ENCODE measurements at regions not wholly inside any gene's neighbourhood (a gene's known extent, or its start where the extent isn't known, plus 50 kb on each side); places are given as distances from the start of the nearest gene placed in this dataset.

DNA sequence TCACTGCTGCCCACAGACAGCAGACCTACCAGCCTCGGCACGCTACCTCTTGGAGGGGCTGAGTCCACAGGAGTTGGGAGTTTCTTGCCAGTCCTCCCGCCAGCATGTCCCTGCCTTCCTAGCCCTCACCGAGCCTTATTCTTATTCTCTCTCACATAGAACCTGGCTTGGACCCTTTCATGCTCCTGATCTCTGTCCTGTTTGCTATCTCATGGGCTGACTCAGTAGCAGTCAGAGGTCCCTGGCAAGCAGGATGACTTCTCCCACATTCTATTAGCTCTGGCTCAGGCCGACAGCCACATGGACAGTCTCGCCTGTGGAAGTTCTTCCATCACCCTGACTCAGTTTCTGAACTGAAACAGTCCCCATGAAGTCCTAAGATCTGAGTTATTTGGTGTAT is 79.5 kb upstream of the ADRA1D start:
- Histone ChIP-seq H3K4me1 (ENCODE audit: insufficient read depth, low read length) (no peaks in the 10 kb centered on the region), H3K79me2 (ENCODE audit: insufficient read depth, low read length) (no peaks in the 10 kb centered on the region), H3K9me3 (ENCODE audit: insufficient read depth, low read length, severe bottlenecking) (no peaks in the 10 kb centered on the region), H3K9ac (ENCODE audit: low read depth, low read length) (no peak overlapping the region), H2AFZ (ENCODE audit: low read depth, low read length) (no peak overlapping the region), H3K4me3 (ENCODE audit: low read depth in 1 of 2, low read length in 2 of 2) (no peak overlapping the region), H3K27me3 (ENCODE audit: insufficient read depth, low read length, poor library complexity) (peaks cover 8% of the 10 kb centered on the region), H4K20me1 (ENCODE audit: insufficient read depth, low read length) (no peaks in the 10 kb centered on the region), H3K36me3 (ENCODE audit: insufficient read depth, low read length) (no peaks in the 10 kb centered on the region), H3K27ac (ENCODE audit: low read length) (no peak overlapping the region), H3K4me2 (ENCODE audit: insufficient read depth, low read length) (no peak overlapping the region)
- ATAC-seq (ENCODE audit: insufficient read depth, low read depth) = no peak
- no peak for TF ChIP-seq EZH2 (IDR thresholded peaks at IDR 0.05; ENCODE audit: borderline replicate concordance, low read depth, low read length, severe bottlenecking)
- TF ChIP-seq, protein P1, sequence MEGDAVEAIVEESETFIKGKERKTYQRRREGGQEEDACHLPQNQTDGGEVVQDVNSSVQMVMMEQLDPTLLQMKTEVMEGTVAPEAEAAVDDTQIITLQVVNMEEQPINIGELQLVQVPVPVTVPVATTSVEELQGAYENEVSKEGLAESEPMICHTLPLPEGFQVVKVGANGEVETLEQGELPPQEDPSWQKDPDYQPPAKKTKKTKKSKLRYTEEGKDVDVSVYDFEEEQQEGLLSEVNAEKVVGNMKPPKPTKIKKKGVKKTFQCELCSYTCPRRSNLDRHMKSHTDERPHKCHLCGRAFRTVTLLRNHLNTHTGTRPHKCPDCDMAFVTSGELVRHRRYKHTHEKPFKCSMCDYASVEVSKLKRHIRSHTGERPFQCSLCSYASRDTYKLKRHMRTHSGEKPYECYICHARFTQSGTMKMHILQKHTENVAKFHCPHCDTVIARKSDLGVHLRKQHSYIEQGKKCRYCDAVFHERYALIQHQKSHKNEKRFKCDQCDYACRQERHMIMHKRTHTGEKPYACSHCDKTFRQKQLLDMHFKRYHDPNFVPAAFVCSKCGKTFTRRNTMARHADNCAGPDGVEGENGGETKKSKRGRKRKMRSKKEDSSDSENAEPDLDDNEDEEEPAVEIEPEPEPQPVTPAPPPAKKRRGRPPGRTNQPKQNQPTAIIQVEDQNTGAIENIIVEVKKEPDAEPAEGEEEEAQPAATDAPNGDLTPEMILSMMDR (IDR thresholded peaks at IDR 0.05; ENCODE audit: borderline replicate concordance, extremely low read depth, low read length, poor library complexity, severe bottlenecking) = no peak
- no peak for DNase-seq

DNA sequence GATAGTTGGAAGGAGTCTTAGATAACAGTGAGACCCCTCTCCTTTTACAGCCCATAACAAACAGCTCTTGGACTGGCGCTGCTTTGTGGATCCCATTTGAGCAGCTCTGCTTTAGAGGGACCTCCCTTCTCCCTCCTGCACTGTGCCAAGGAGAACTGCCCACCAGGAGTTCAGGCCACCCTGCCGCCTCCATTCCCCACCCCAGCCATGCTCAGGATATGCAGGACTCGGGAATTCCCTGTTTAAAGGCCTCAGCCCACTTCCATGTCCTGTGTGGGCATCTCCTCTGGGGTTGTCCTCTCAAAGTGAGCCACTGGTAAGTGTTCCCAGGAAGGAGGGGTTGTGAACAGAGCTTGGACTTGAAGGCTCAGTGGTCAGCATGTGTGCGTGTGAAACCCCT is 78.9 kb upstream of the ADRA1D start:
- H3K27ac ChIP-seq (ENCODE audit: low read length) = no peak overlapping the region
- H2AFZ ChIP-seq (ENCODE audit: low read depth, low read length) = no peak overlapping the region
- H3K4me2 ChIP-seq (ENCODE audit: insufficient read depth, low read length) = no peak overlapping the region
- TF ChIP-seq, protein P1 (IDR thresholded peaks at IDR 0.05; ENCODE audit: borderline replicate concordance, extremely low read depth, low read length, poor library complexity, severe bottlenecking) = no peak
- no peak for TF ChIP-seq EZH2 (IDR thresholded peaks at IDR 0.05; ENCODE audit: borderline replicate concordance, low read depth, low read length, severe bottlenecking)
- H3K4me3 ChIP-seq (ENCODE audit: low read depth in 1 of 2, low read length in 2 of 2) = no peak overlapping the region
- no peaks in the 10 kb centered on the region for H4K20me1 ChIP-seq (ENCODE audit: insufficient read depth, low read length)
- no peak overlapping the region for H3K9ac ChIP-seq (ENCODE audit: low read depth, low read length)
- ATAC-seq (ENCODE audit: insufficient read depth, low read depth) = no peak
- H3K4me1 ChIP-seq (ENCODE audit: insufficient read depth, low read length) = no peaks in the 10 kb centered on the region
- H3K9me3 ChIP-seq (ENCODE audit: insufficient read depth, low read length, severe bottlenecking) = no peaks in the 10 kb centered on the region
- no peaks in the 10 kb centered on the region for H3K36me3 ChIP-seq (ENCODE audit: insufficient read depth, low read length)
- DNase-seq = no peak
- no peaks in the 10 kb centered on the region for H3K79me2 ChIP-seq (ENCODE audit: insufficient read depth, low read length)
- H3K27me3 ChIP-seq (ENCODE audit: insufficient read depth, low read length, poor library complexity) = peaks cover 10% of the 10 kb centered on the region

DNA sequence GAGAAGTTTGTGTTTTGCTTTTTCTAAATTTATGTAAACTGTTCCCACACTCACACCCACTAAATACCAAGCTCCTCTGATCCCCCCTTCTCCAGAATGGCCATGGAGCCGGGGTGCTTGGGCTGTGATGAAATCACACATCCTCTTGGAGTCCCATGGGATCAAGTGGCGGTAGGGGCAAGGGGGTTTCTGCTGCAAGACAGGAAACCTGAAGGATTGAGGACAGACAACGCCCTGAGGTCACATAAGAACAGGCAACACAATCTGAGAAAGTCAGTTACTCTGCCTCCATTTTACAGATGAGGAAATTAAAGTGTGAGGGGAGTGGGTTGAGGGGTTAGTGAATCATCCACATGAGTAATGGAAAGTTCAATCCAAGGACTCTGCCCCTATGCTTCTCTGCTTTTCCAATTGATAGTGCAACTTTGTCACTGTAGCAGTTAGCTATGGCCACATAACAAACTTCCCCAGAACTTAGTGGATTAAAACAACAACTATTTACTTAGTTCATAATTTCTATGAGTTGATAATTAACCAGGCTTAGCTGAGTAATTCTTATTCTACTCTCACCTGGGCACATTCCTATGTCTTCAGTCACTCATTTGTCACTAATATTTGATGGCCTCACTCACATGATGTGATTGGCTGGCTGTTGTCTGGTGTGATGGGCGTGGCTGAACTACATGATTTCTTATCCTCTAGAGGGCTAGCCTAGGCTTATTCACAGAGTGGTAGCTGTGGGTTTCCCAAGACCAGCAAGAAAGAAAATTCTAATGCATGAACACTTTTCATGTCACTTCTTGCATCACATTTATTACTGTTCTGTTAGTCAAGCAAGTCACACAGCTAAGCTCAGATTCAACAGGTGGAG is 77.3 kb upstream of the ADRA1D start:
- TF ChIP-seq, protein P1 (IDR thresholded peaks at IDR 0.05; ENCODE audit: borderline replicate concordance, extremely low read depth, low read length, poor library complexity, severe bottlenecking) = no peak
- TF ChIP-seq EZH2 (IDR thresholded peaks at IDR 0.05; ENCODE audit: borderline replicate concordance, low read depth, low read length, severe bottlenecking) = no peak
- H3K4me3 ChIP-seq (ENCODE audit: low read depth in 1 of 2, low read length in 2 of 2) = no peak overlapping the region
- H3K27me3 ChIP-seq (ENCODE audit: insufficient read depth, low read length, poor library complexity) = peaks cover 14% of the 10 kb centered on the region
- ATAC-seq (ENCODE audit: insufficient read depth, low read depth) (no peak), DNase-seq (no peak)
- no peak overlapping the region for H2AFZ ChIP-seq (ENCODE audit: low read depth, low read length)
- no peaks in the 10 kb centered on the region for H3K79me2 ChIP-seq (ENCODE audit: insufficient read depth, low read length)
- no peaks in the 10 kb centered on the region for H4K20me1 ChIP-seq (ENCODE audit: insufficient read depth, low read length)
- H3K27ac ChIP-seq (ENCODE audit: low read length) = no peak overlapping the region
- H3K9me3 ChIP-seq (ENCODE audit: insufficient read depth, low read length, severe bottlenecking) = no peaks in the 10 kb centered on the region
- no peaks in the 10 kb centered on the region for H3K4me1 ChIP-seq (ENCODE audit: insufficient read depth, low read length)
- no peak overlapping the region for H3K9ac ChIP-seq (ENCODE audit: low read depth, low read length)
- H3K4me2 ChIP-seq (ENCODE audit: insufficient read depth, low read length) = no peak overlapping the region
- H3K36me3 ChIP-seq (ENCODE audit: insufficient read depth, low read length) = no peaks in the 10 kb centered on the region

All from DND-41 (cell line).